ENCODE measurements at regions not wholly inside any gene's neighbourhood (a gene's known extent, or its start where the extent isn't known, plus 50 kb on each side); places are given as distances from the start of the nearest gene placed in this dataset.

DNA sequence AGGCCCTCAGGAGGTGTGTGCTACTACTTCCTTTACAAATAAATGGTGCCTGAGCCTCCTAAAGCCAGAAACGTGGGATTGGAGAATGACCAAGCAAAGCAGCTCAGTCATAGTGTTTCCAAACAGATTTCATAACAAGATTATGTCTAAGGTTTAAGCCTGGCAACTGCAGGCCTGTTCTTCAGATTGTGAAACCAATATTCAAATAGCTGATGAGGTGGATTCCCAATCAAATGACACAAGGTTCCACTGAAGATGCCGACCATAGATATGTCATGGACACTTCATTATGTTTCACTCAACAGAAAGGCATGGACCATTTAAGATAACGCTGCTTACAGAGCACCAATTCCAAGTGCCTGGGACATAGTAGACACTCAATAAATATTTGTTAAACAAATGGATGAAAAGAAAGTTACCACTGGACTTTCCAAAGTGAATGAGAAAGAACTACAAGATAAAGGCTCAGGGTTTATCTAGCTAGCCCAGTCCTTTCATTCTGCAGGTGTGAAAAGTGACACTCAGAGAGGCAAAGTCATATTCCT is 189.5 kb downstream of the ACTL7B start:
- ChIA-PET CTCF (no interaction called here), POLR2A (ENCODE audit: low non-redundant PET) (no interaction called here)
- no peak for DNase-seq (ENCODE audit: low spot score)
- peak overlapping the region; percentile 53 for H3K27ac ChIP-seq
- TF ChIP-seq CTCF (conservative IDR thresholded peaks at IDR 0.05; ENCODE audit: low read depth), result no peak

DNA sequence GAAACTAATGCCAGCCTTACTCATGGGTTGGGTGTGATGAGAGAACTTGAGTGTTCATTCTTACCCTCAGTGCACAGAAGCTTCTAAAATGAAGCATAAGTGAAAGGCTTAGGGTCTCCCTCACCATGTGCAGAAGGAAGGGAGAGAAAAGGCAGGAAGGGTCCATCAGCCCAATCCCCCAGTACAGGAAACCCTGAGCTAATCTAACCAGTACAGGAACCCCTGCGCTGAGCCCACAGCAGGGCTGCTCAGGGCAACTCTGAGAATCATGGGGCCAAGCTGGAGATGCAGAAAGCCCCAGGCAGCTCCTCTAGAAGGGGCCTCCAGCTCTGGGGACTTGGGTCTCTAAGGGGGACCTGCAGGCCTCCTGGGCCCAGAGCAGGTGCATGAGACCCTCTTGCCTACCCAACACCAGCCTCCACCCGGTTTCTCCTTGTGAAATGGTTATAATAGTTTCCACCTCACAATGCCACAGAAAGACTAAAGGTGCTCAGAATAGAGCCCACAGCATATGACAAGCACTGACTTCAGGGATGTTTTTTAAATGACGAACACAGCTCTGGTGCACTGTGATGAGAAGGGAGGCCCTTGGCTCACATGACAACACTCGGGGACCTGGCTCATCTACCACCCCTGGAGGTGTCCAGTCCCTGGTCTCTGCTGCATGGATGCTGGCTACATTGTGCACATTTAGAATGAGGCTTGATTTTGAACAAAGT is 190.1 kb downstream of the ACTL7B start:
- no peak for DNase-seq (ENCODE audit: low spot score)
- ChIA-PET CTCF (no interaction called here), POLR2A (ENCODE audit: low non-redundant PET) (no interaction called here)
- no peak for TF ChIP-seq CTCF (conservative IDR thresholded peaks at IDR 0.05; ENCODE audit: low read depth)
- H3K27ac ChIP-seq, result peak overlapping the region; percentile 53

DNA sequence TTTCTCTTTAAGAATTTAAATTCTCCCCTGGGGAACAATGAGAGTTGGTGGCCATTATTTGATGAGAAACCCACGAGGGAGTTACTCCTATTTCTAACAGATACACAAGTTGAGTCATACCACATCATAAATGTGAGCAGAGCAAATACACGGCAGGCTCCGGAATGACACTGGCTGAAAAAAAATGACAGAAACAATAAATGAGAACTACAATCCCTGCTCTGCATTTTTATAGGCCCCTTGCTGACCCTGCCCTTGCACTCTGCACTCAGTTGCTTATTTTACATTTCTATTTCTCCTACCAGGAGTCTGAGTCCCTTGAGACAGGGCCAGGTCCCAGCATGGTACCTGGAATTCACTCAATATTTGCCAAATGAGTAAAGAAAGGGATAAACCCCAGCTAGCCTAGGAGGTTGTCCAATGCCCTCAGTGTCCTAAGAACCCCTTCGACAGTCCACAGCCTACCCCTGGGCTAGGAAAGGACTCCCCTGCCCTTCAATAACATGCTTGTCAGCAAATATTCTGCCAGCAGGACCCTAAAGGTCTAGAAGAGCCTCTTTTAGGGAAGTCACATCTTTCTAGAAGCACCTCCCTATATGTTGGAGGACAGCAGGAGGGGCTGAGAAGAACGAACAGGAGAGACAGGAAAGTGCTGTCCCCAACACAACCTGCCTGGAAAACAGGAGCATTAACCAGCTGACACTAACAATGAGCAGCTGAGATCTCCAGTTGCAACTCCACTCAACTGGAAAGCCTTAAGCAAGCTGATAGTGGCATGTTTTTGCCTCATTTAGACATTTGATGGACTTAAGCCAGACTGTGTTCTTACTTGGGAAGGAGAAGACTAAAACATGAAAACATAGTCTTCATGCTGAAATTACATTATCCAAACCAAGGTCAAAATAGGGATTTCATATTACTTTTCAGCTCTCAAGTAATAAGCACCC is 191.2 kb downstream of the ACTL7B start:
- DNase-seq (ENCODE audit: low spot score), result no peak
- CTCF ChIA-PET, result interaction anchor here (0.9 kb wide), 1 partner anchor 97 kb away, joined by 3 read pairs; no protein-coding TSS in a partner anchor

GRCh38 chr9:108663422-108663821 is 192.4 kb downstream of the ACTL7B start:
- no peak for DNase-seq (ENCODE audit: low spot score)
- H3K27ac ChIP-seq, result no peak overlapping the region
- TF ChIP-seq CTCF (conservative IDR thresholded peaks at IDR 0.05; ENCODE audit: low read depth), result no peak
- ChIA-PET CTCF (interaction anchor here (0.8 kb wide), 1 partner anchor 14 kb away, joined by 3 read pairs; no protein-coding TSS in a partner anchor), POLR2A (ENCODE audit: low non-redundant PET) (no interaction called here)

More for the DNA sequence above, 191.2 kb downstream of the ACTL7B start:
- POLR2A ChIA-PET (ENCODE audit: low non-redundant PET), result no interaction called here
- no peak overlapping the region for H3K27ac ChIP-seq
- no peak for TF ChIP-seq CTCF (conservative IDR thresholded peaks at IDR 0.05; ENCODE audit: low read depth)

DNA sequence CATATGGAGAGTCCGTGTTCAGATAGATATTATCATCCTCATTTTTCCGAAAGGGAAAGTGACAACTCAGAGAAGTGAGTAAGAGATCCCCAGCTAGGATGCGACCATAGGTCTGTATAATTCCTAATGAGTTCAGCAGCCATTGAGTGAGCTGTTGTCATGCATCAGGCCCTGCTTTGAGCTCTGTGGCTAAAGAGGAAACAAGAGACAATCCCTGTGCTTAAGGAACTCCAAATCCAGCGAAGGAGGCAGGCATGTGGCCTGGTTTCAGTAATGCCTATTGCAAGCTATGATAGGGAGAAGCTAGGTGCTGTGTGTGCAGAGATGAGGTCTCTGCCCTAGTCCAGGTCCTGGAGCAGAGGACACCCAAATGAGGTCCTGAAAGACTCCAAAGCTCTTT is 192.8 kb downstream of the ACTL7B start:
- DNase-seq (ENCODE audit: low spot score), result no peak
- POLR2A ChIA-PET (ENCODE audit: low non-redundant PET), result no interaction called here
- no peak overlapping the region for H3K27ac ChIP-seq
- CTCF ChIA-PET, result interaction anchor here (0.6 to 0.8 kb wide), 3 partner anchors 14 to 566 kb away, joined by 3 to 4 read pairs (median 3); no protein-coding TSS in a partner anchor
- no peak for TF ChIP-seq CTCF (conservative IDR thresholded peaks at IDR 0.05; ENCODE audit: low read depth)
